B cell (primary cell): ENCODE measurements at regions not wholly inside any gene's neighbourhood (a gene's known extent, or its start where the extent isn't known, plus 50 kb on each side); places are given as distances from the start of the nearest gene placed in this dataset.

Experiments used
- ATAC-seq: fragments of 200-7000 bp; cut with Tn5 transposase; one replicate; pipeline ENCODE4 v1.10.0; 2021; ENCODE audit warnings: low read depth, mild to moderate bottlenecking, moderate number of reproducible peaks, moderate library complexity
- CTCF ChIA-PET: fragments of 350-600 bp; sonication (Branson Sonifier 250); formaldehyde crosslinking; loops from one replicate; lab custom pipeline; 2021; ENCODE audit warnings: antibody characterized with exemption, inconsistent platforms; lab: Charles Lee
- POLR2A ChIA-PET: fragments of 350-600 bp; sonication (Branson Sonifier 250); formaldehyde crosslinking; loops from one replicate; lab custom pipeline; 2021; ENCODE audit warnings: antibody characterized with exemption; lab: Charles Lee
- DNase-seq: peaks from one replicate; pipeline ENCODE4 v3.0.0; 2013
- H2AFZ ChIP-seq: 2 replicates; pipeline ENCODE4 v1.6.1; 2012; ENCODE audit warnings: mild to moderate bottlenecking, low read depth, low read length; ENCODE audit not compliant: insufficient read depth, poor library complexity, severe bottlenecking
- H3K27ac ChIP-seq, 2 donors: 1 replicate in 1 of 2; 2 replicates in 1 of 2; pipeline ENCODE4 v1.5.1; 2012 to 2013; ENCODE audit warnings: low read length in 2 of 2, mild to moderate bottlenecking in 2 of 2, moderate library complexity in 1 of 2
- H3K27me3 ChIP-seq, 4 experiments: fragments of 200-600 bp in 1 of 4; sonication (generic) in 1 of 4; replicated peaks in 1 of 4; 1 replicate in 2 of 4; 2 replicates in 2 of 4; pipeline versions ENCODE4 v1.6.1 to v1.7.0; 2013 to 2016; ENCODE audit warnings: low read length in 3 of 4, mild to moderate bottlenecking in 2 of 4, mixed read lengths in 1 of 4, moderate library complexity in 1 of 4; ENCODE audit not compliant: insufficient read depth in 4 of 4, control insufficient read depth in 3 of 4; ENCODE audit errors: control extremely low read depth in 1 of 4
- H3K36me3 ChIP-seq, 2 experiments: replicated peaks in 1 of 2; 1 replicate in 1 of 2; 2 replicates in 1 of 2; pipeline versions ENCODE4 v1.6.1 to v1.7.1; 2013; ENCODE audit warnings: low read length in 1 of 2; ENCODE audit not compliant: insufficient read depth in 2 of 2, control insufficient read depth in 1 of 2; ENCODE audit errors: control extremely low read depth in 1 of 2, extremely low read depth in 1 of 2
- H3K4me1 ChIP-seq, 2 donors: fragments of 200-600 bp in 1 of 2; sonication (generic) in 1 of 2; 1 replicate in 1 of 2; 2 replicates in 1 of 2; pipeline versions ENCODE4 v1.5.1 to v1.6.1; 2013 to 2017; ENCODE audit warnings: low read length in 2 of 2; ENCODE audit not compliant: control insufficient read depth in 2 of 2, insufficient read depth in 2 of 2
- H3K4me2 ChIP-seq: replicated peaks from 2 replicates; pipeline ENCODE3; 2012; ENCODE audit warnings: mild to moderate bottlenecking, low read depth, low read length; ENCODE audit not compliant: poor library complexity, severe bottlenecking
- H3K4me3 ChIP-seq, 5 experiments: fragments of 200-600 bp in 1 of 5; sonication (generic) in 1 of 5; 1 replicate in 3 of 5; 2 replicates in 2 of 5; pipeline versions ENCODE4 v1.5.1 to v1.7.0; 2011 to 2016; ENCODE audit warnings: low read length in 4 of 5, mild to moderate bottlenecking in 4 of 5, low read depth in 2 of 5, control low read depth in 1 of 5, moderate library complexity in 1 of 5; ENCODE audit not compliant: insufficient read depth in 1 of 5; ENCODE audit errors: control extremely low read depth in 1 of 5, extremely low read depth in 1 of 5
- H3K79me2 ChIP-seq: fragments of 200-600 bp; sonication (generic); one replicate; pipeline ENCODE4 v1.6.0; 2016; ENCODE audit warnings: low read length; ENCODE audit not compliant: control insufficient read depth, insufficient read depth
- H3K9ac ChIP-seq: fragments of 200-600 bp; sonication (generic); 2 replicates; pipeline ENCODE4 v1.6.1; 2017; ENCODE audit warnings: mild to moderate bottlenecking, low read length, moderate library complexity
- H3K9me3 ChIP-seq, 3 donors: one replicate each; pipeline versions ENCODE4 v1.6.1 to v1.7.1; 2013; ENCODE audit warnings: low read length in 2 of 3; ENCODE audit not compliant: control insufficient read depth in 2 of 3, insufficient read depth in 1 of 3; ENCODE audit errors: control extremely low read depth in 1 of 3
- H4K20me1 ChIP-seq: 2 replicates; pipeline ENCODE4 v1.6.0; 2012; ENCODE audit warnings: mild to moderate bottlenecking, low read length; ENCODE audit not compliant: insufficient read depth, control insufficient read depth, poor library complexity, severe bottlenecking
- H3K27ac Mint-ChIP-seq: one replicate; pipeline ENCODE4 v1.8.0; 2021; ENCODE audit warnings: mixed read lengths
- H3K27me3 Mint-ChIP-seq: one replicate; pipeline ENCODE4 v1.8.0; 2021; ENCODE audit warnings: mixed read lengths
- H3K4me1 Mint-ChIP-seq: one replicate; pipeline ENCODE4 v1.8.0; 2021; ENCODE audit warnings: mixed read lengths
- H3K4me3 Mint-ChIP-seq: one replicate; pipeline ENCODE4 v1.8.0; 2021; ENCODE audit warnings: mixed read lengths
- H3K9me3 Mint-ChIP-seq: one replicate; pipeline ENCODE4 v1.8.0; 2022; ENCODE audit warnings: mixed read lengths; ENCODE audit not compliant: insufficient read depth
- EZH2 ChIP-seq: IDR thresholded peaks from 2 replicates; pipeline ENCODE4 v1.6.1; 2012; ENCODE audit warnings: borderline replicate concordance, low read depth, mild to moderate bottlenecking, moderate library complexity, low read length; ENCODE audit not compliant: insufficient read depth, poor library complexity, severe bottlenecking
- WGBS: methylation state at CpG from one replicate; pipeline ENCODE4 v1.1.5; 2013; ENCODE audit warnings: missing lambda C conversion rate; ENCODE audit not compliant: insufficient coverage; 5-methylcytosine and 5-hydroxymethylcytosine counted together
- intact Hi-C: fragments of 100-400 bp; cut with micrococcal nuclease; formaldehyde crosslinking; loops from one replicate; pipeline ENCODE4 v1.10.0; 2022
- TF ChIP-seq, protein P1 (sequence below): fragments of 200-600 bp; IDR thresholded peaks from one replicate; pipeline ENCODE4 v1.8.0; 2022; ENCODE audit warnings: antibody characterized with exemption, mild to moderate bottlenecking

DNA sequence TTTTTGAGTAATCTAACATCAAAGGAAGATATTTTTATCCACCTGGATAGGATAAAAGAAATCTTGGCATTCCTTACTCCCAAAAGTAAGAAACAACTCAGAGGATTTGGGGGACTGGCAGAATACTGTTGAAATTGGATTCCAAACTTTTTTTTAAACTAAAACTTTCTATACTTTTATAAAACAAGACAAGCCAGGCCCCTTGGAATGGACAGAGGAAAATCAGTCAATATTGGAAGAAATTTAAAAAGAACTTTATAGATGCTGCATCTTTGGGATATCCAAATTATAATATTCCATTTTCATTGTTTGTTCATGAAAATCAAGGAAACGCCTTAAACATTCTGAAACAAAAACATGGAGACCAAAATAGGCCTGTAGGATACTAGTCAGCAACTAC is 147.6 kb upstream of the PIEZO2 start:
- Histone ChIP-seq H2AFZ (no peak overlapping the region), H3K9me3 (peaks cover 0 to 3% (median 1%) of the 10 kb centered on the region in 3 donors), H3K79me2 (no peaks in the 10 kb centered on the region), H3K9ac (no peak overlapping the region), H3K4me3 (no peak overlapping the region), H3K36me3 (no peaks in the 10 kb centered on the region), H3K27me3 (no peaks in the 10 kb centered on the region), H3K4me1 (no peaks in the 10 kb centered on the region), H3K4me2 (no peak overlapping the region), H3K27ac (no peak overlapping the region), H4K20me1 (no peaks in the 10 kb centered on the region)
- WGBS = 63% methylated on average over 1 of the region's 1 CpG
- no peak overlapping the region for H3K4me3 Mint-ChIP-seq
- intact Hi-C loops = no loop called here
- ATAC-seq = no peak
- H3K4me1 Mint-ChIP-seq = no peaks in the 10 kb centered on the region
- peaks cover 13% of the 10 kb centered on the region for H3K9me3 Mint-ChIP-seq
- DNase-seq = no peak
- no peaks in the 10 kb centered on the region for H3K27me3 Mint-ChIP-seq
- no peak overlapping the region for H3K27ac Mint-ChIP-seq
- TF ChIP-seq, protein P1, sequence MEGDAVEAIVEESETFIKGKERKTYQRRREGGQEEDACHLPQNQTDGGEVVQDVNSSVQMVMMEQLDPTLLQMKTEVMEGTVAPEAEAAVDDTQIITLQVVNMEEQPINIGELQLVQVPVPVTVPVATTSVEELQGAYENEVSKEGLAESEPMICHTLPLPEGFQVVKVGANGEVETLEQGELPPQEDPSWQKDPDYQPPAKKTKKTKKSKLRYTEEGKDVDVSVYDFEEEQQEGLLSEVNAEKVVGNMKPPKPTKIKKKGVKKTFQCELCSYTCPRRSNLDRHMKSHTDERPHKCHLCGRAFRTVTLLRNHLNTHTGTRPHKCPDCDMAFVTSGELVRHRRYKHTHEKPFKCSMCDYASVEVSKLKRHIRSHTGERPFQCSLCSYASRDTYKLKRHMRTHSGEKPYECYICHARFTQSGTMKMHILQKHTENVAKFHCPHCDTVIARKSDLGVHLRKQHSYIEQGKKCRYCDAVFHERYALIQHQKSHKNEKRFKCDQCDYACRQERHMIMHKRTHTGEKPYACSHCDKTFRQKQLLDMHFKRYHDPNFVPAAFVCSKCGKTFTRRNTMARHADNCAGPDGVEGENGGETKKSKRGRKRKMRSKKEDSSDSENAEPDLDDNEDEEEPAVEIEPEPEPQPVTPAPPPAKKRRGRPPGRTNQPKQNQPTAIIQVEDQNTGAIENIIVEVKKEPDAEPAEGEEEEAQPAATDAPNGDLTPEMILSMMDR = no peak
- TF ChIP-seq EZH2 = no peak
- CTCF ChIA-PET = no interaction called here
- POLR2A ChIA-PET = no interaction called here

DNA sequence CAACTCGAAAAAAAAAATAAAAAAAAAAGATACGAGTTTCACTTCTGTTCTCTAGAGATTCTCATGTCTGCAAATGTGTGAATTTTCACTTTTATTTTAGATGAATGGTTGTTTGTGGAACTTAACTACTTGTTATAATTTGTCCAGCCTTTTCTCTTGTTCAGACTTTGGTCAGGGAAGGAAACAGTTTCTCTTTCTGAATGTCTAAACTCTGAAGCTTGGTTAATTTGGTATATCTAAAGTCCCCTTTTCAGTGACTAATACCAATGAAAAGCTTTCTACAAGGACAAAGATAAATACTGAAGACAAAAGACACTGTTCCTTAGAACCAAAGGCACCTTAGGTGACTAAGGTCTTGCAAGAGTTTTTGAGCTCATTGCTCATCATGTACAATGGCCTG is 144.4 kb upstream of the PIEZO2 start:
- H3K27me3 ChIP-seq = no peaks in the 10 kb centered on the region
- no peak for ATAC-seq

More for the DNA sequence above, 144.4 kb upstream of the PIEZO2 start:
- POLR2A ChIA-PET = no interaction called here
- Mint-ChIP-seq H3K4me3 (no peak overlapping the region), H3K27ac (no peak overlapping the region), H3K27me3 (peaks cover 3% of the 10 kb centered on the region), H3K9me3 (no peaks in the 10 kb centered on the region), H3K4me1 (no peaks in the 10 kb centered on the region)
- CTCF ChIA-PET = interaction anchor here (0.7 kb wide), 2 partner anchors 253 to 1002 kb away, joined by 3 to 4 read pairs; no protein-coding TSS in a partner anchor
- DNase-seq = no peak
- Histone ChIP-seq H3K27ac (no peak overlapping the region), H3K36me3 (no peaks in the 10 kb centered on the region), H3K4me2 (no peak overlapping the region), H4K20me1 (no peaks in the 10 kb centered on the region), H3K4me1 (no peaks in the 10 kb centered on the region), H3K9me3 (no peaks in the 10 kb centered on the region), H2AFZ (no peak overlapping the region), H3K9ac (no peak overlapping the region), H3K4me3 (no peak overlapping the region), H3K79me2 (no peaks in the 10 kb centered on the region)
- WGBS = no CpG with 5 or more reads among the region's 2 CpGs
- no peak for TF ChIP-seq EZH2
- intact Hi-C loops = no loop called here
